22Rv1 (cell line): ENCODE measurements at regions not wholly inside any gene's neighbourhood (a gene's known extent, or its start where the extent isn't known, plus 50 kb on each side); places are given as distances from the start of the nearest gene placed in this dataset.

Experiments
- CTCF ChIP-seq: fragments of 450-650 bp; IDR thresholded peaks from 2 replicates; pipeline ENCODE4 v1.5.1; 2017; ENCODE audit warnings: mild to moderate bottlenecking
- ZFX ChIP-seq: fragments of 450-650 bp; IDR thresholded peaks from 2 replicates; pipeline ENCODE4 v1.6.1; 2017; ENCODE audit warnings: antibody characterized with exemption, borderline replicate concordance

GRCh38 chr11:38060920-38061319 lies 1462.9 kb upstream of the RAG2 start:
- TF ChIP-seq CTCF (no peak), ZFX (no peak)
